Erythroblast (primary cell): ENCODE measurements at regions not wholly inside any gene's neighbourhood (a gene's known extent, or its start where the extent isn't known, plus 50 kb on each side); places are given as distances from the start of the nearest gene placed in this dataset.

Source experiments
- GATA1 ChIP-seq: IDR thresholded peaks from 2 replicates; pipeline ENCODE4 v1.6.1; 2011; ENCODE audit warnings: low read depth, mild to moderate bottlenecking, control low read depth, low read length, moderate library complexity
- POLR2A ChIP-seq: IDR thresholded peaks from 2 replicates; pipeline ENCODE4 v1.6.1; 2011; ENCODE audit warnings: mild to moderate bottlenecking, low read length

- TF ChIP-seq POLR2A: no peak
- TF ChIP-seq GATA1: no peak
Observed at GRCh38 chr18:33803636-33804035, 225.6 kb downstream of the ASXL3 start.
